ENCODE measurements at regions not wholly inside any gene's neighbourhood (a gene's known extent, or its start where the extent isn't known, plus 50 kb on each side); places are given as distances from the start of the nearest gene placed in this dataset.

DNA sequence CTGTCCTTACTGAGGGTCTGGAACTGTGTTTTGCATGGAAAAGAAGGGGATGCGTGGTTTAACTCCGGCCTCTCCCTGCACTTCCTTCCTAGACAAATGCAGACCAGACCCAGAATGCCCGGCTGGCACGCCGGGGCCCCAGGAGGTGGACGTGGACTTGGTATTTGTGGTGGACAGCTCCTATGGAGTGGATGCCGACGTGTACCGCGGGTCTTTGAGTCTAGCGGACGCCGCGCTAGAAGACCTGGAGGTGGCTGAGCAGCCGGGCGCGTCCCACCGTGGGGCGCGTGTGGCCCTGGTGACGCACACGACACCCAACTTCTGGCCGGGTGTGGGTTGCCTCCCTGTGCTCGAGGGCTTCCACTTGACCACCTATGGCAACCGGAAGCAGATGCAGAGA, 81.8 kb upstream of the COL6A5 start:
- DNase-seq, result no peak

DNA sequence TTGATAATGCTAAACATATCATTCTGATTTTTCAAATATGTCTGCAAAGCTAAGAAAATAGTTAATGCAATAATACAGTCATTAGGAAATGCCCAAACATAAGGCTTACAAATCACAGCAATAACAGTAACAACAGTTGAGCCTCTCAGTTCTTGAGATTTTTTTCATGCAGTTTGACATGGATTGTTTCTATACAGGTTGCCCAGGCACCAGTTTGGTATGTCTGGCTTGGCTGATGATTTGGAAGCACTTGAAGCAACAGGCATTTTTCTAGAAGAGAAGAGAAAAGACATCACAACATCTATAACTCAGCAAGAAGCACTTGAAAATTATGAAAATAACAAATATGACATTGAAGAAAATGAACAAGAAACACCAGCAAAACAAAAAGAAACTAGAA, 78.7 kb upstream of the COL6A5 start:
- no peak for DNase-seq

DNA sequence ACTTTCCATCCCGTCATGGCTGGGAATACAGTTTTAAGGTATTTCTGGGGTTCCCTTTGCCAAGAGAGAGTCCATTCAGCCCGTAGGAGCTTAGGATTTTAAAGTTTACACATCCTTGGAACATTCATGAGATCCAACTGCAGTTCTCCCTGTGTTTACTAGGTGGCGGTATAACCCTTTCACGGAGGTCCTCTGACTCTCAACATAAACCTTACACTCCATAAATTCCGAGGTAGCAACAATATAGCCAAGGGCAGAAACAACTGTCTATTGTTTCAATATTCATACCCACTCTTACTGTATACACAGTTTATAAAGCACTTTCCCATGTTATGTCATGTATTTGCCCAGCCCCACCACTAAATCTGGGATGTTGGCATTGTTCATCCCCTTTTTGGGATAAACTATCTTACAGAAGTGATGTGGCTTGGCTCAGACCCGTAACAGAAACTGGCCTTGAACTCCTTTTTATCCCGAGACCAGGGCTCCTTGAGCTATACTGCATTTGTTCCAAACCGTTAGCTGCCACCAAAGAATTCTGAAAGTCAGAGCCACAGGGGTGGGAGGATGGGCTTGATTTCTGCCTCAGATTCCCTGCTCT, 69.2 kb upstream of the COL6A5 start:
- DNase-seq, result peak in 1 of 2 donors; percentile 28

DNA sequence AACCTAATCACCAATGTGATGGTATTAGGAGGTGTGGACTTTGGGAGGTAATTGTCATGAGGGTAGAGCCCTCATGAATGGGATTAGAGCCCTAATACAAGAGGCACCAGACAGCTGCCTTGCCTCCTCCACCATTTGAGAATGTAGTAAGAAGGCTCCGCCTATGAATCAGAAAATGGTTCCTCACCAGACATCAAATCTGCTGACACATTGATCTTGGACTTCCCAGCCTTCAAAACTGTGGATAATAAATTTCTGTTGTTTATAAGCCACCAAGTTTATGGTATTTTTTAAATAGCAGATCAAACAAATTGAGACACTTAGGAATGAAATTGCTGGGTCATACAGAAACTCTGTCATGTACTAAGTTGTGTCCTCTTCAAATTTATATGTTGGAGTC, 56.8 kb upstream of the COL6A5 start:
- no peak for DNase-seq

DNA sequence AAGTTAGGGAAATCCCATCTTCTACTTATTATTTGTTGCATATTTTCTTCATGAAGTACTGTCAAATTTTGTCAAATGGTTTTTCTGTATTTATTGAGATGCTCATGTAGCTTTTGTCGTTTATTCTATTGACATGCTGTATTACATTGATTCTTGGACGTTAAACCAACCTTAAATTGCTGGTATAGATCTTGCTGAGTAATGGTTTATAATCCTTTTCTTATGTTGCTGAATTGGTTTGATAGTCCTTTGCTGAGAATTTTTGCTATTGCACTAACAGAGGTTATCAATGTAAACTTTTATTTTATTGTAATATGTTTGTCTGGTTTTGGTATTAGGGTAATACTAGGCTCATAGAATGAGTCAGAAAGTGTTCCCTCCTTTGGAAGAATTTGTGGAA, 54.3 kb upstream of the COL6A5 start:
- DNase-seq, result no peak

DNA sequence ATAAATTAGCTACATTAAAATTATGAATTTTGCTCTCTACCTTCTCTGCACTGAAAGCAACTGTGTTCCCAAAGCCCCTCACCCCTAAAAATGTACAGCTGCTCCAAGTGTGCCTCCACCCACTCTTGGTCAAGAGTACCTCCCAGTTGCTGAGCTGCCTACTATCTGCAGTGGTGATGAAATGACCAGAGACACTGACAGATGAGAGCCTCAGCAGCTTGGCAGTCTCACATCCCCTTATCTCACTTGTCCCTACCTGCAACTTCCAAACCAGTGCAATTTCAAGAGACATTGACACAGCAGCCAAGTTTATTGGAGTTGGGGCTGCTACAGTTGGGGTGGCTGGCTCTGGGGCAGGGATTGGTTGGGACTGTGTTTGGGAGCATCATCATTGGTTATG, 52.2 kb upstream of the COL6A5 start:
- no peak for DNase-seq
